ENCODE measurements at regions not wholly inside any gene's neighbourhood (a gene's known extent, or its start where the extent isn't known, plus 50 kb on each side); places are given as distances from the start of the nearest gene placed in this dataset.

GRCh38 chr6:97411610-97412009 lies 128.6 kb upstream of the MMS22L start:
- TF ChIP-seq CTCF (IDR thresholded peaks at IDR 0.05), result no peak
- TF ChIP-seq POLR2A (IDR thresholded peaks at IDR 0.05), result no peak
